Activated CD4-positive, alpha-beta T cell treated with anti-CD3 and anti-CD28 coated beads, Interleukin-2, amount 50 U/mL, for 1 hour (primary cell): ENCODE measurements at regions not wholly inside any gene's neighbourhood (a gene's known extent, or its start where the extent isn't known, plus 50 kb on each side); places are given as distances from the start of the nearest gene placed in this dataset.
"Not testable (repeated sequence)": the region's sequence is repeated elsewhere in the genome, so short reads cannot be mapped to it uniquely, and the experiment has no call there.

Experiments used
- DNase-seq: peaks from one replicate; pipeline ENCODE4 v3.0.0-alpha.2; 2020

GRCh38 chr9:18037981-18038380 is 436.0 kb upstream of the ADAMTSL1 start:
- DNase-seq = no peak

- no peak for DNase-seq
Observed at GRCh38 chr9:18040327-18040726, 433.6 kb upstream of the ADAMTSL1 start.

GRCh38 chr9:18043978-18044377 is 430.0 kb upstream of the ADAMTSL1 start:
- no peak for DNase-seq

- DNase-seq = no peak
Observed at GRCh38 chr9:18045326-18045725, 428.6 kb upstream of the ADAMTSL1 start.

GRCh38 chr9:18046068-18046467 is 427.9 kb upstream of the ADAMTSL1 start:
- DNase-seq = no peak

- no peak for DNase-seq
Observed at GRCh38 chr9:18051638-18052037, 422.3 kb upstream of the ADAMTSL1 start.

- DNase-seq = no peak
Observed at GRCh38 chr9:18052060-18052459, 421.9 kb upstream of the ADAMTSL1 start.

GRCh38 chr9:18056269-18056992 is 417.5 kb upstream of the ADAMTSL1 start:
- DNase-seq = no peak

- DNase-seq = no peak
Observed at GRCh38 chr9:18056993-18057369, 417.0 kb upstream of the ADAMTSL1 start.

- DNase-seq = no peak
Observed at GRCh38 chr9:18058564-18059442, 415.1 kb upstream of the ADAMTSL1 start.

- DNase-seq = no peak
Observed at GRCh38 chr9:18059447-18059846, 414.5 kb upstream of the ADAMTSL1 start.

GRCh38 chr9:18060269-18060934 is 413.6 kb upstream of the ADAMTSL1 start:
- no peak for DNase-seq

GRCh38 chr9:18061332-18061731 is 412.6 kb upstream of the ADAMTSL1 start:
- DNase-seq = no peak

GRCh38 chr9:18061856-18062255 is 412.1 kb upstream of the ADAMTSL1 start:
- DNase-seq = no peak

- no peak for DNase-seq
Observed at GRCh38 chr9:18063856-18064390, 410.0 kb upstream of the ADAMTSL1 start.

- not testable (repeated sequence) for DNase-seq
Observed at GRCh38 chr9:18066608-18067007, 407.3 kb upstream of the ADAMTSL1 start.

GRCh38 chr9:18067548-18068120 is 406.3 kb upstream of the ADAMTSL1 start:
- no peak for DNase-seq

- no peak for DNase-seq
Observed at GRCh38 chr9:18068900-18069299, 405.1 kb upstream of the ADAMTSL1 start.

GRCh38 chr9:18071651-18072060 is 402.3 kb upstream of the ADAMTSL1 start:
- no peak for DNase-seq

- DNase-seq = no peak
Observed at GRCh38 chr9:18073002-18073401, 401.0 kb upstream of the ADAMTSL1 start.

- DNase-seq = no peak
Observed at GRCh38 chr9:18074041-18074440, 399.9 kb upstream of the ADAMTSL1 start.

GRCh38 chr9:18075253-18075952 is 398.6 kb upstream of the ADAMTSL1 start:
- DNase-seq = no peak
